ENCODE measurements at regions not wholly inside any gene's neighbourhood (a gene's known extent, or its start where the extent isn't known, plus 50 kb on each side); places are given as distances from the start of the nearest gene placed in this dataset.
A peak's percentile ranks its signal among the peaks of the same experiment; 100 is the strongest.

DNA sequence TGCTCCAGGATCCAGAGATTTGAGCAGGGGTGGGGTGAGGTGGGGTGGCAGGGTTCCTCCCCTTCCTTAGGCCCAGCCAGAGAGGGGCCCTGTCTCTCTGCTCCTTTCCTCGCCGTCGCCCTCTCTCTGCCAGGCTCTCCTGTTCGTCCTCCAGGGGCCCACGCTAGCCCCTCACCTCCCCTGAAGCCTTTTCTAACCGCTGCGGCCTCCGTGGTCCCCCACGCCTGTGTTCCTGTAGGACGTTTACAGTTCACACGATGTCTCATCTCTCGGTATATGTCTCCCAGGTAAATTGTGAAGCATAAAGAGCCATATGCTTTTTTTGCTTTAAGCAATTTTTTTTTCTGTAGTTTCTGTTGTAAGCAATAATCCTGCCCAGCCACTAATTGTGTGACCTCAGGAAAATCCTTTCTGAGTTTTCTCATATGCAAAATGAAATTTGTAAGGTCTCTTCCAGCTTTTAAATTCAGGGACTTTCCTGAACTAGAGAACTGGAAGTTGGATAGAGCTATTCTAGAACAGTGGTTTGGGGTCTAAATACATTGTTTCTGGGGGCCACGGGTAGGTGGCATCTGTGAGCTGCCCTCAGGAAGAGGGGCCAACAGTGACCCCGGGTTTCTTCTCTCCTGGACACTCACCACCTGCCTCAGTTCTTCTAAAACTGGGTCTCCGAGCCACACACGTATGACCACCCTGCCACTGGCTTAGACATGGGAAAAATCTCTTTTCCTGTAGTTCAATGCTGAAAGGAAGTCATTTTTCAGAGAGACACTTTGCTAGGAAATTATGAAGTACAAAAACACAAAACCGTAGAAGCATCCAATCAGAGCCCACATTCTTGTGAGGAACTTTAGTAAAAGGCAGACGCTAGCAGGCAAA lies 50.2 kb upstream of the ZNF366 start:
- H3K4me3 ChIP-seq = peak overlapping the region; percentile 68
- TF ChIP-seq, protein P1, sequence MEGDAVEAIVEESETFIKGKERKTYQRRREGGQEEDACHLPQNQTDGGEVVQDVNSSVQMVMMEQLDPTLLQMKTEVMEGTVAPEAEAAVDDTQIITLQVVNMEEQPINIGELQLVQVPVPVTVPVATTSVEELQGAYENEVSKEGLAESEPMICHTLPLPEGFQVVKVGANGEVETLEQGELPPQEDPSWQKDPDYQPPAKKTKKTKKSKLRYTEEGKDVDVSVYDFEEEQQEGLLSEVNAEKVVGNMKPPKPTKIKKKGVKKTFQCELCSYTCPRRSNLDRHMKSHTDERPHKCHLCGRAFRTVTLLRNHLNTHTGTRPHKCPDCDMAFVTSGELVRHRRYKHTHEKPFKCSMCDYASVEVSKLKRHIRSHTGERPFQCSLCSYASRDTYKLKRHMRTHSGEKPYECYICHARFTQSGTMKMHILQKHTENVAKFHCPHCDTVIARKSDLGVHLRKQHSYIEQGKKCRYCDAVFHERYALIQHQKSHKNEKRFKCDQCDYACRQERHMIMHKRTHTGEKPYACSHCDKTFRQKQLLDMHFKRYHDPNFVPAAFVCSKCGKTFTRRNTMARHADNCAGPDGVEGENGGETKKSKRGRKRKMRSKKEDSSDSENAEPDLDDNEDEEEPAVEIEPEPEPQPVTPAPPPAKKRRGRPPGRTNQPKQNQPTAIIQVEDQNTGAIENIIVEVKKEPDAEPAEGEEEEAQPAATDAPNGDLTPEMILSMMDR (IDR thresholded peaks at IDR 0.05) = no peak
- no peak for DNase-seq (ENCODE audit: low spot score)
- H3K27ac ChIP-seq = peak overlapping the region; percentile 60 to 78
